ENCODE measurements at regions not wholly inside any gene's neighbourhood (a gene's known extent, or its start where the extent isn't known, plus 50 kb on each side); places are given as distances from the start of the nearest gene placed in this dataset.

DNA sequence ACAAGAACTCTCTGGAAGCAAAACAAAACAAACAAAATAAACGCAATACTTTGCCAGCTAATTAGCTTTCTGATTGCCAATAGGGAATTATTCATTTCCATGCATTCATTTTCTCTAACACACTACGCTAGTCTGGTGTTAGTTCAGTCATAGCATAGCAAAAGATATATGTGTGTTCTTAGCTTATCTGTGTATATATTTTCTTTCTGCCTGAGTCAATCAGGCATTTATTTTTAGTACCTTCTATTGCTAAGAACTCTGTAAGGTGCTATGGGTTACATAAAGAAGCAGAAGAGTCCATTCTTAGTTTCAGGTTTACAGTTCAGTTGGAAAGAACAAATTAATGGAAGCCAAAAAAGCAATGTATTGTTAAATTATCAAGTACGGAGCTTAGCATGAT is 490.9 kb downstream of the KLF5 start:
- Histone ChIP-seq H3K36me3 (ENCODE audit: control insufficient read depth, insufficient read depth, low read length) (no peaks in the 10 kb centered on the region), H3K9me3 (ENCODE audit: control insufficient read depth, insufficient read depth, low read depth, low read length) (no peaks in the 10 kb centered on the region), H3K27me3 (ENCODE audit: control insufficient read depth, insufficient read depth, low read length) (no peaks in the 10 kb centered on the region), H3K4me1 (ENCODE audit: control insufficient read depth, insufficient read depth, low read length) (no peaks in the 10 kb centered on the region), H3K4me3 (ENCODE audit: low read depth in 2 of 2, low read length in 2 of 2) (no peak overlapping the region), H3K27ac (ENCODE audit: low read length) (no peak overlapping the region)
- TF ChIP-seq CTCF (IDR thresholded peaks at IDR 0.05) = no peak
- TF ChIP-seq, protein P1, sequence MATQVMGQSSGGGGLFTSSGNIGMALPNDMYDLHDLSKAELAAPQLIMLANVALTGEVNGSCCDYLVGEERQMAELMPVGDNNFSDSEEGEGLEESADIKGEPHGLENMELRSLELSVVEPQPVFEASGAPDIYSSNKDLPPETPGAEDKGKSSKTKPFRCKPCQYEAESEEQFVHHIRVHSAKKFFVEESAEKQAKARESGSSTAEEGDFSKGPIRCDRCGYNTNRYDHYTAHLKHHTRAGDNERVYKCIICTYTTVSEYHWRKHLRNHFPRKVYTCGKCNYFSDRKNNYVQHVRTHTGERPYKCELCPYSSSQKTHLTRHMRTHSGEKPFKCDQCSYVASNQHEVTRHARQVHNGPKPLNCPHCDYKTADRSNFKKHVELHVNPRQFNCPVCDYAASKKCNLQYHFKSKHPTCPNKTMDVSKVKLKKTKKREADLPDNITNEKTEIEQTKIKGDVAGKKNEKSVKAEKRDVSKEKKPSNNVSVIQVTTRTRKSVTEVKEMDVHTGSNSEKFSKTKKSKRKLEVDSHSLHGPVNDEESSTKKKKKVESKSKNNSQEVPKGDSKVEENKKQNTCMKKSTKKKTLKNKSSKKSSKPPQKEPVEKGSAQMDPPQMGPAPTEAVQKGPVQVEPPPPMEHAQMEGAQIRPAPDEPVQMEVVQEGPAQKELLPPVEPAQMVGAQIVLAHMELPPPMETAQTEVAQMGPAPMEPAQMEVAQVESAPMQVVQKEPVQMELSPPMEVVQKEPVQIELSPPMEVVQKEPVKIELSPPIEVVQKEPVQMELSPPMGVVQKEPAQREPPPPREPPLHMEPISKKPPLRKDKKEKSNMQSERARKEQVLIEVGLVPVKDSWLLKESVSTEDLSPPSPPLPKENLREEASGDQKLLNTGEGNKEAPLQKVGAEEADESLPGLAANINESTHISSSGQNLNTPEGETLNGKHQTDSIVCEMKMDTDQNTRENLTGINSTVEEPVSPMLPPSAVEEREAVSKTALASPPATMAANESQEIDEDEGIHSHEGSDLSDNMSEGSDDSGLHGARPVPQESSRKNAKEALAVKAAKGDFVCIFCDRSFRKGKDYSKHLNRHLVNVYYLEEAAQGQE (IDR thresholded peaks at IDR 0.05; ENCODE audit: insufficient read depth in 1 of 2, low read depth in 2 of 2, low read length in 1 of 2) = no peak
- no peak for TF ChIP-seq POLR2AphosphoS5 (IDR thresholded peaks at IDR 0.05; ENCODE audit: low read depth, low read length)
- no peak for TF ChIP-seq SIN3A (IDR thresholded peaks at IDR 0.05; ENCODE audit: borderline replicate concordance, insufficient read depth, low read depth, low read length)
- no peak for TF ChIP-seq TCF7L2 (IDR thresholded peaks at IDR 0.05; ENCODE audit: low read depth, low read length)
- ATAC-seq = no peak
- POLR2A ChIA-PET = no interaction called here
- no TSS peak for BruUV-seq (replicated peaks)
- no peak for DNase-seq (ENCODE audit: low read depth, low spot score)
- in situ Hi-C loops (cut with HindIII; ENCODE audit: low pct_unique_long_range_greater_than_20kb, low sequenced_read_pairs) = no loop called here
- CTCF ChIA-PET = no interaction called here
- intact Hi-C loops (cut with micrococcal nuclease; ENCODE audit: unreplicated experiment) = no loop called here

DNA sequence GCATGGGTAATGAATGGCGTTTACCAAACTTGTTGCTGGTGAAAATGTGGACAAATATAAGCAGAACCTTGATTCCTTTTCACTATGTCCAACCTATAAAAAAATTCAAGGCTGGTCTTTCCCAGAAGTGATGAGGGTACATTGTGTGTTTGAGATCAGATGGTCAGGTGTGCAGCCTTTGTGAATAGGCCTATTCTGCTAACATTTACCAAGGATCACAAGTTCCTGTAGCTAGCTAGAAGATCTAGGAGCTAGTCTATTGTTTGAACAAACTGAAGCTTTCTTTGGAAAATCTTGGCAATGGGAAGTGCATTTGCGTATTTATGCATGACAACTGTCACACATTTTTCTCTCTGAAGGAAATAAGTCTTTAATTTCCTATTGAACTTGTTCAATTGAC is 489.6 kb downstream of the KLF5 start:
- no peaks in the 10 kb centered on the region for H3K4me1 ChIP-seq (ENCODE audit: control insufficient read depth, insufficient read depth, low read length)
- no peaks in the 10 kb centered on the region for H3K27me3 ChIP-seq (ENCODE audit: control insufficient read depth, insufficient read depth, low read length)
- ATAC-seq (no peak), DNase-seq (ENCODE audit: low read depth, low spot score) (no peak)
- H3K27ac ChIP-seq (ENCODE audit: low read length) = no peak overlapping the region
- intact Hi-C loops (cut with micrococcal nuclease; ENCODE audit: unreplicated experiment) = no loop called here
- in situ Hi-C loops (cut with HindIII; ENCODE audit: low pct_unique_long_range_greater_than_20kb, low sequenced_read_pairs) = no loop called here
- CTCF ChIA-PET = no interaction called here
- TF ChIP-seq CTCF (IDR thresholded peaks at IDR 0.05) (no peak), SIN3A (IDR thresholded peaks at IDR 0.05; ENCODE audit: borderline replicate concordance, insufficient read depth, low read depth, low read length) (no peak), TCF7L2 (IDR thresholded peaks at IDR 0.05; ENCODE audit: low read depth, low read length) (no peak), POLR2AphosphoS5 (IDR thresholded peaks at IDR 0.05; ENCODE audit: low read depth, low read length) (no peak)
- TF ChIP-seq, protein P1 (IDR thresholded peaks at IDR 0.05; ENCODE audit: insufficient read depth in 1 of 2, low read depth in 2 of 2, low read length in 1 of 2) = no peak
- POLR2A ChIA-PET = no interaction called here
- no peaks in the 10 kb centered on the region for H3K9me3 ChIP-seq (ENCODE audit: control insufficient read depth, insufficient read depth, low read depth, low read length)
- BruUV-seq (replicated peaks) = no TSS peak
- no peaks in the 10 kb centered on the region for H3K36me3 ChIP-seq (ENCODE audit: control insufficient read depth, insufficient read depth, low read length)
- H3K4me3 ChIP-seq (ENCODE audit: low read depth in 2 of 2, low read length in 2 of 2) = no peak overlapping the region
